ENCODE measurements at regions not wholly inside any gene's neighbourhood (a gene's known extent, or its start where the extent isn't known, plus 50 kb on each side); places are given as distances from the start of the nearest gene placed in this dataset.

GRCh38 chr14:85191986-85192385 lies 338.0 kb upstream of the FLRT2 start:
- FAIRE-seq: no peak
- no peaks in the 10 kb centered on the region for H3K36me3 ChIP-seq (ENCODE audit: control insufficient read depth, insufficient read depth, low read length)
- DNase-seq (ENCODE audit: low read depth): peak; percentile 85
- H3K4me3 ChIP-seq (ENCODE audit: low read depth, low read length): no peak overlapping the region
- TF ChIP-seq CTCF (IDR thresholded peaks at IDR 0.05; ENCODE audit: insufficient read depth, low read length, severe bottlenecking): no peak
- no peaks in the 10 kb centered on the region for H3K27me3 ChIP-seq (ENCODE audit: control insufficient read depth, insufficient read depth, low read length)

DNA sequence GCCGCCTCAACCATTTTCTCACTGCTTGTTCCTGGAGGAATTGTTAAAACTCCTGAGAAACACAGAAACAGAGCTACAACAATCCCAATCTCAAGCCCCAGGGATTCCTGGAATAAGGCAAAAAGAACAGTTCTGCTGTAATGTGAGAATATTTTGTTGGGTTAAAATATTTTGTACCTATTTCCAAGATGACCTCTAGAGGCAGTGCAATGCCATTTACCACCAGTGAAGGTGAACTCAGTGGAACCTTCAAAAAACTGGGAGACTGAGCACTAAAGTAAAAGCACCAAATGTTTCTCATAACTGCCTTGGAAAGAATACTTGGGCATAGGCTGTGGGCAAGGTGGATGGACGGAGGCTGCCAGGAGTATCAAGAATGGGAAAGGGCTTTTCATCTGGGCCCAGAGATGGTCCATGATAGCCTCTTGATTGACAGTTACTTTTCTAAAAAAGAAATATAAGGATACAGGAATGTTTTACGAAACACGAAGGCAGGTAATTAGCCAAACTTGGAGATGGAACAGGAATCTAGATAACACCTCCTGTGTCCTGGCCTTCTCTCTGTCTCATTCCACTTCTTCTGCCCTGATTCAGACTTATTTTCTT lies 334.0 kb upstream of the FLRT2 start:
- no peak overlapping the region for H3K4me3 ChIP-seq (ENCODE audit: low read depth, low read length)
- TF ChIP-seq CTCF (IDR thresholded peaks at IDR 0.05; ENCODE audit: insufficient read depth, low read length, severe bottlenecking): peak; percentile 60
- H3K36me3 ChIP-seq (ENCODE audit: control insufficient read depth, insufficient read depth, low read length): no peaks in the 10 kb centered on the region
- DNase-seq (ENCODE audit: low read depth): peak; percentile 23
- FAIRE-seq: no peak
- H3K27me3 ChIP-seq (ENCODE audit: control insufficient read depth, insufficient read depth, low read length): no peaks in the 10 kb centered on the region

GRCh38 chr14:85198001-85198400 lies 331.9 kb upstream of the FLRT2 start:
- H3K36me3 ChIP-seq (ENCODE audit: control insufficient read depth, insufficient read depth, low read length): no peaks in the 10 kb centered on the region
- DNase-seq (ENCODE audit: low read depth) (no peak), FAIRE-seq (no peak)
- H3K27me3 ChIP-seq (ENCODE audit: control insufficient read depth, insufficient read depth, low read length): no peaks in the 10 kb centered on the region
- no peak overlapping the region for H3K4me3 ChIP-seq (ENCODE audit: low read depth, low read length)
- no peak for TF ChIP-seq CTCF (IDR thresholded peaks at IDR 0.05; ENCODE audit: insufficient read depth, low read length, severe bottlenecking)

DNA sequence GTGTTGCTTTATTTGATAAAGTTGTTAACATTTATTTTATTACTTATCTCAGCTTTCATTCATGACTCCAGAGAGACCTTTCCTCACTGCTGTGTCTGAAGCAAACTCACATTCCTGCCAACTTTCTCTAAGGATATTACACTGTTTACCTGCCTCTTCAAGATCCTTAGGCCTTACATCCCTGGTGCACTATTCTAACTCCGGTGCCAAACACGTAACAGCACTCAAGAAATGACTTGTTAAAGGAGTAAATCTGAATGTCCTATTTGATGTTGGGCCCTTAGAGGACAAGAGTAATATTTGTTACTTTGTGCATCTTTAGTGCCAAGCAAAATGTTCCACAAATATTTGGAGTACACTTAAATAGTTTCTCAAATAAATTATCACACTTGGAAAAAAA lies 324.1 kb upstream of the FLRT2 start:
- TF ChIP-seq CTCF (IDR thresholded peaks at IDR 0.05; ENCODE audit: insufficient read depth, low read length, severe bottlenecking): no peak
- no peak overlapping the region for H3K4me3 ChIP-seq (ENCODE audit: low read depth, low read length)
- FAIRE-seq: no peak
- DNase-seq (ENCODE audit: low read depth): no peak
- H3K36me3 ChIP-seq (ENCODE audit: control insufficient read depth, insufficient read depth, low read length): no peaks in the 10 kb centered on the region
- H3K27me3 ChIP-seq (ENCODE audit: control insufficient read depth, insufficient read depth, low read length): no peaks in the 10 kb centered on the region

DNA sequence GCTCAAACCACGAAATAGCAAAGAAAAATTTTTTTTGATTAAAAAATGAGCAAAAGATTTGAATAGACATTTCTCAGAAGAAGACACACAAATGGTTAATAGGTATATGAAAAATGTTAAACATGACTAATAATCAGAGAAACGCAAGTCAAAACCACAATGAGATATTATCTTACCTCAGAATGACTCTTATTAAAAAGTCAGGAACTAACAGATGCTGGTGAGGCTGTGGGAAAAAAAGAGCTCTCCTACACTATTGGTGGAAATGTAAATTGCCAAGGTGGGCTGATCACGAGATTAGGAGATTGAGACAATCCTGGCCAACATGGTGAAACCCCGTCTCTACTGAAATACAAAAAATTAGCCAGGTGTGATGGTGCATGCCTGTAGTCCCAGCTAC lies 315.5 kb upstream of the FLRT2 start:
- DNase-seq (ENCODE audit: low read depth) (peak; percentile 79), FAIRE-seq (no peak)
- H3K36me3 ChIP-seq (ENCODE audit: control insufficient read depth, insufficient read depth, low read length): no peaks in the 10 kb centered on the region
- no peak for TF ChIP-seq CTCF (IDR thresholded peaks at IDR 0.05; ENCODE audit: insufficient read depth, low read length, severe bottlenecking)
- H3K4me3 ChIP-seq (ENCODE audit: low read depth, low read length): no peak overlapping the region
- H3K27me3 ChIP-seq (ENCODE audit: control insufficient read depth, insufficient read depth, low read length): no peaks in the 10 kb centered on the region

DNA sequence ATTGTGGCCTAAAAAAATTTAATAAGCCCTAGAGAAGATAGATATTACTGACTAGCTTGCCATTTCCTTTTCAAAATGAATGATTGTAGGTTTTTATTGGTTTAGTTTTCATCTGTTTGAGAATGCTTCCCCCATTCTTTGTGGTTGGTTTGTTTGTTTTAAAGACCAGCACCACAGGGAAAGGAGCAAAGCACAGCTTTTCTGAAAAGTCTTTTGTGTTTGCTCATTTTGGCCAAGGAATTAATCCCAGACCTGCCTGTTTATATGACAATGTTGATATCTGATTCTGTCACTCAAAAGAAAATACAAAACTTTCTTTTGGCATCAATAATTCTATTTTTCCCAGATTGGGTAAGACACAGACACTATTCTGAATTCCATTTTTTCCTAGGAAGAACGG lies 312.5 kb upstream of the FLRT2 start:
- Histone ChIP-seq H3K4me3 (ENCODE audit: low read depth, low read length) (no peak overlapping the region), H3K27me3 (ENCODE audit: control insufficient read depth, insufficient read depth, low read length) (no peaks in the 10 kb centered on the region), H3K36me3 (ENCODE audit: control insufficient read depth, insufficient read depth, low read length) (no peaks in the 10 kb centered on the region)
- TF ChIP-seq CTCF (IDR thresholded peaks at IDR 0.05; ENCODE audit: insufficient read depth, low read length, severe bottlenecking): no peak
- DNase-seq (ENCODE audit: low read depth) (no peak), FAIRE-seq (no peak)
